Gastrocnemius medialis (tissue), 4 donors: ENCODE measurements at regions not wholly inside any gene's neighbourhood (a gene's known extent, or its start where the extent isn't known, plus 50 kb on each side); places are given as distances from the start of the nearest gene placed in this dataset.

Experiments used
- ATAC-seq, 2 donors: fragments of 150-250 bp; one replicate each; pipeline ENCODE4 v1.9.1; 2016
- DNase-seq, 2 donors: peaks; one replicate each; pipeline ENCODE4 v3.0.0-alpha.2; 2019
- H3K27ac ChIP-seq, 4 donors: fragments of 200-600 bp; sonication (generic); 1 replicate in 1 of 4; 2 replicates in 3 of 4; pipeline ENCODE4 v1.5.1; 2016 to 2018; ENCODE audit warnings: mild to moderate bottlenecking in 2 of 4, moderate library complexity in 1 of 4
- H3K27me3 ChIP-seq, 3 donors: fragments of 200-600 bp; sonication (generic) in 2 of 3; 1 replicate in 1 of 3; 2 replicates in 2 of 3; pipeline versions ENCODE4 v1.5.1 to v1.6.0; 2016 to 2019; ENCODE audit warnings: mild to moderate bottlenecking in 1 of 3, moderate library complexity in 1 of 3
- H3K36me3 ChIP-seq, 2 donors: fragments of 200-600 bp; sonication (generic) in 1 of 2; one replicate each; pipeline ENCODE4 v1.5.1; 2017 to 2018
- H3K4me1 ChIP-seq, 2 donors: fragments of 200-600 bp; sonication (generic) in 1 of 2; one replicate each; pipeline ENCODE4 v1.5.1; 2016 to 2017; ENCODE audit warnings: mild to moderate bottlenecking in 2 of 2
- H3K4me3 ChIP-seq, 4 donors: fragments of 200-600 bp; sonication (generic) in 3 of 4; 1 replicate in 1 of 4; 2 replicates in 3 of 4; pipeline ENCODE4 v1.5.1; 2016 to 2019; ENCODE audit warnings: mild to moderate bottlenecking in 2 of 4
- H3K9me3 ChIP-seq, 3 donors: fragments of 200-600 bp; sonication (generic) in 2 of 3; 1 replicate in 1 of 3; 2 replicates in 2 of 3; pipeline ENCODE4 v1.5.1; 2016 to 2019
- POLR2A ChIP-seq, 2 donors: fragments of 450-650 bp; IDR thresholded peaks; one replicate each; pipeline ENCODE4 v1.6.1; 2017; ENCODE audit warnings: antibody characterized with exemption in 2 of 2, mild to moderate bottlenecking in 2 of 2, moderate library complexity in 2 of 2
- in situ Hi-C, 4 donors: fragments of 200-750 bp; cut with MboI; loops; one replicate each; pipeline versions ENCODE4 v1.15.0 to v1.8.0; 2017; ENCODE audit warnings: low sequenced_read_pairs in 4 of 4
- intact Hi-C: fragments of 100-400 bp; cut with DNase I; formaldehyde crosslinking; loops from one replicate; pipeline ENCODE4 v1.15.1; 2023; ENCODE audit warnings: low total_unique reads
- TF ChIP-seq, protein P1 (sequence below), 5 experiments: fragments of 450-650 bp in 3 of 5; fragments of 200-600 bp in 2 of 5; sonication (generic) in 2 of 5; IDR thresholded peaks in 4 of 5; conservative IDR thresholded peaks in 1 of 5; 1 replicate in 4 of 5; 2 replicates in 1 of 5; pipeline ENCODE4 v1.5.1; 2016 to 2019; ENCODE audit warnings: antibody characterized with exemption in 5 of 5, mild to moderate bottlenecking in 3 of 5, moderate library complexity in 3 of 5

DNA sequence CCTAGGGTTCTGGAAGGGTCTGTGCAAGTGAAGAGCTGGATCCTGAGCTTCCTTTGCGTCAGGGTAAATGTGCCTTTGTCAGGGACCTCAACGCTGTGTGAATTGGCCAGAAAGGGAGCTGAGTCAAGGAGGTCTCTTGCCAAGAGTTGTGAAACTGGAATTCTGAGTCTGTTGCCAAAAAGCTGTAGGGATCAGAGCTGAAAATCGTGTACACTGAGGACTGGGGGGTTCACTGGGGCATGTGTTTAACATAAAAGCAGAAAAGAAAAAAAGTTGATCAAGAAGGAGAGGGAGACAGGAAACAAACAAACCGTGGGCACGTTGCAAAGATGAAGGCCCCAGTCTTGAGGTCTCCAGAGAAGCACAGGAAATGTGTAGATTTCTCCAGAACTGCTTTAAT, 1081.5 kb downstream of the VRK1 start:
- Histone ChIP-seq H3K27ac (no peak overlapping the region), H3K4me1 (no peaks in the 10 kb centered on the region), H3K27me3 (no peaks in the 10 kb centered on the region), H3K36me3 (no peaks in the 10 kb centered on the region), H3K4me3 (no peak overlapping the region), H3K9me3 (no peaks in the 10 kb centered on the region)
- no peak for TF ChIP-seq POLR2A (IDR thresholded peaks at IDR 0.05)
- intact Hi-C loops, result no loop called here
- in situ Hi-C loops, result no loop called here
- peak; percentile 7 to 23 for DNase-seq
- peak in 1 of 2 donors; percentile 55 for ATAC-seq

DNA sequence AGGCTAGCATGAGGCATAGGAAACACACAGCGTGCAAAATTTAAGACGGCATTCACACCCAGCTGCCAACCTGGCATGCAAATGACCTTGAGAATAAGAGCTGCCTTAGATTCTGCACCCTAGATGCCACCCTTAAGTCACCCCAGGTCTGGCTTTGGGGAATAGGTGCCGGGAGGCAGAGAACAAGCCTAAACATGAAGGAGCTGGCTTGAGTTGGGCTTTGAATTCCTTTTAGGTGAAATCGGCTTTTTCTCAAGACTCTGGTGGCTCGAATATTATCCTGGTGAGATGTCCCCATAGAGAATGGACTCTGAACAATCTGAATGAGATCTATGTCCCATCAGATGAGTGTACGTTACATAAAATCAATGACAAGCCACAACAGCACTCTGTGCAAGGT, 1090.5 kb downstream of the VRK1 start:
- TF ChIP-seq POLR2A (IDR thresholded peaks at IDR 0.05), result no peak
- TF ChIP-seq, protein P1, sequence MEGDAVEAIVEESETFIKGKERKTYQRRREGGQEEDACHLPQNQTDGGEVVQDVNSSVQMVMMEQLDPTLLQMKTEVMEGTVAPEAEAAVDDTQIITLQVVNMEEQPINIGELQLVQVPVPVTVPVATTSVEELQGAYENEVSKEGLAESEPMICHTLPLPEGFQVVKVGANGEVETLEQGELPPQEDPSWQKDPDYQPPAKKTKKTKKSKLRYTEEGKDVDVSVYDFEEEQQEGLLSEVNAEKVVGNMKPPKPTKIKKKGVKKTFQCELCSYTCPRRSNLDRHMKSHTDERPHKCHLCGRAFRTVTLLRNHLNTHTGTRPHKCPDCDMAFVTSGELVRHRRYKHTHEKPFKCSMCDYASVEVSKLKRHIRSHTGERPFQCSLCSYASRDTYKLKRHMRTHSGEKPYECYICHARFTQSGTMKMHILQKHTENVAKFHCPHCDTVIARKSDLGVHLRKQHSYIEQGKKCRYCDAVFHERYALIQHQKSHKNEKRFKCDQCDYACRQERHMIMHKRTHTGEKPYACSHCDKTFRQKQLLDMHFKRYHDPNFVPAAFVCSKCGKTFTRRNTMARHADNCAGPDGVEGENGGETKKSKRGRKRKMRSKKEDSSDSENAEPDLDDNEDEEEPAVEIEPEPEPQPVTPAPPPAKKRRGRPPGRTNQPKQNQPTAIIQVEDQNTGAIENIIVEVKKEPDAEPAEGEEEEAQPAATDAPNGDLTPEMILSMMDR (IDR thresholded peaks at IDR 0.05 in 4 of 5, conservative IDR thresholded peaks at IDR 0.05 in 1 of 5), result no peak
- H3K27ac ChIP-seq, result no peak overlapping the region
- H3K36me3 ChIP-seq, result no peaks in the 10 kb centered on the region
- DNase-seq, result no peak
- ATAC-seq, result no peak
- intact Hi-C loops, result no loop called here
- no peaks in the 10 kb centered on the region for H3K9me3 ChIP-seq
- no peak overlapping the region for H3K4me3 ChIP-seq
- in situ Hi-C loops, result no loop called here
- H3K4me1 ChIP-seq, result no peaks in the 10 kb centered on the region
- no peaks in the 10 kb centered on the region for H3K27me3 ChIP-seq

DNA sequence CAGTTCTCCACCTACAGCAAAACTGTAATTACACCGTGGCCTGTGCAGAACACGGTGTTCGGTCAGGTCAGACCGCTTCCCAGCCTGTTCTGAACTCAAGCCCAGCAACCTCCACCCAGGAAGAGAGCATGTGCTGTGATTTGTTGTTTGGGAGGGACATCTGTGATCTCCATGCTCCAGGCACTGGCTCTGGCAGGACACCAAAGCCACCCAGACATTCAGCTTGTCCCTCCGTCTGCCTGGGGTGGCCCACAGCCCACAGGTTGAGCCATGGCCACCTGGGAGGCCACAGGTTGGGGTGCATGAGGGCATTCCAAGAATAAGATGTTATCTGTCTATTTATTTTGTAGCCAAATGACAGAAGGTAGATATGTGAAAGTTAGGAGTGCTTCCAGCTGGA, 1091.1 kb downstream of the VRK1 start:
- Histone ChIP-seq H3K9me3 (no peaks in the 10 kb centered on the region), H3K27me3 (no peaks in the 10 kb centered on the region), H3K4me3 (no peak overlapping the region), H3K27ac (no peak overlapping the region), H3K4me1 (no peaks in the 10 kb centered on the region), H3K36me3 (no peaks in the 10 kb centered on the region)
- TF ChIP-seq, protein P1 (IDR thresholded peaks at IDR 0.05 in 4 of 5, conservative IDR thresholded peaks at IDR 0.05 in 1 of 5), result no peak
- TF ChIP-seq POLR2A (IDR thresholded peaks at IDR 0.05), result no peak
- in situ Hi-C loops, result no loop called here
- ATAC-seq (no peak), DNase-seq (no peak)
- intact Hi-C loops, result no loop called here

DNA sequence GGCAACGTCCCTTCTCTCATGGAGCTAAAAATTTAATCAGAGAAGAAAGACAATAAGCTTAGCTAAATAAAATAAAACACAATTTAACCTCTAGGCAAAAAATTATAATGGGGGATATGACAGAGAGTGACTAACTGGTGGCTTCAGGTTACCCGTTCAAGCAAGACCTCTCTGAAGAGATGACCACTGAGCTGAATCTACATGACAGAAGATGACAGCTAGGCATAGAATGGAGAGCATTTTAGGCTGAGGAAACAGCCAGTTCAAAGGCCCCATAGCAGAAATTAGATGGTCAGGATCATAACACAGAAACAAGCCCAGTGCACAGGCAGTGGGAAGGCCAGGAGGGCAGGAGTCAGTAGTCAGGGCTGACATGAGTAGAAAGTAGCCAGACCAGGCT, 1094.3 kb downstream of the VRK1 start:
- in situ Hi-C loops, result no loop called here
- no peaks in the 10 kb centered on the region for H3K36me3 ChIP-seq
- no peak overlapping the region for H3K4me3 ChIP-seq
- no peak for DNase-seq
- H3K9me3 ChIP-seq, result no peaks in the 10 kb centered on the region
- no peaks in the 10 kb centered on the region for H3K27me3 ChIP-seq
- no peak overlapping the region for H3K27ac ChIP-seq
- no peak for TF ChIP-seq POLR2A (IDR thresholded peaks at IDR 0.05)
- TF ChIP-seq, protein P1 (IDR thresholded peaks at IDR 0.05 in 4 of 5, conservative IDR thresholded peaks at IDR 0.05 in 1 of 5), result no peak
- intact Hi-C loops, result no loop called here
- H3K4me1 ChIP-seq, result no peaks in the 10 kb centered on the region
- ATAC-seq, result no peak

DNA sequence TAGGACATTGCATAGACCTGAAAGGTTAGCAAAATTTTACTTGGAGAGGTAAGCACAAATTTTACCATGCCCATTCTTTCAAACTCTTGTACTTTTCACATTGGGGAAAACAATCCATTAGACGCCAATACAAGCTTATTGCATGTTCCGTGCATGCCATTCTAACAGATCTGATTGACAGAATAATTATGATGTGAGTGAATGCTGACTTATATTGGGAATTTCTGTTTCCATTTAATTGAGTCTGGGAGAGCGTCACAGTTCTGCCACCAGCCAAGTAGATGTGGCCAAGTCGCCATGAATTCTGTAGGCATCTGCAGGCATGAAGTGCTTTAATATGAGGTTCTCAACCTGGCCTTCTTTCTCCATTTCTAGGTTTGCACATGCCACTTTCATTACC, 1097.4 kb downstream of the VRK1 start:
- no peak for ATAC-seq
- in situ Hi-C loops (no loop called here), intact Hi-C loops (no loop called here)
- H3K9me3 ChIP-seq, result no peaks in the 10 kb centered on the region
- no peaks in the 10 kb centered on the region for H3K4me1 ChIP-seq
- H3K27ac ChIP-seq, result no peak overlapping the region
- H3K27me3 ChIP-seq, result no peaks in the 10 kb centered on the region
- DNase-seq, result no peak
- no peak for TF ChIP-seq POLR2A (IDR thresholded peaks at IDR 0.05)
- TF ChIP-seq, protein P1 (IDR thresholded peaks at IDR 0.05 in 4 of 5, conservative IDR thresholded peaks at IDR 0.05 in 1 of 5), result no peak
- no peaks in the 10 kb centered on the region for H3K36me3 ChIP-seq
- H3K4me3 ChIP-seq, result no peak overlapping the region
